Limb (tissue), 2 donors: ENCODE measurements at regions not wholly inside any gene's neighbourhood (a gene's known extent, or its start where the extent isn't known, plus 50 kb on each side); places are given as distances from the start of the nearest gene placed in this dataset.
A peak's percentile ranks its signal among the peaks of the same experiment; 100 is the strongest.

Experiments used
- DNase-seq, 2 donors: peaks; one replicate each; pipeline ENCODE4 v3.0.0-alpha.2; 2016; ENCODE audit errors: extremely low spot score in 2 of 2

- no peak for DNase-seq
These were observed 261.3 kb downstream of the SOX11 start for GRCh38 chr2:5953525-5953924.

GRCh38 chr2:5954509-5954908 is 262.3 kb downstream of the SOX11 start:
- no peak for DNase-seq

GRCh38 chr2:5955921-5956320 is 263.7 kb downstream of the SOX11 start:
- no peak for DNase-seq

DNA sequence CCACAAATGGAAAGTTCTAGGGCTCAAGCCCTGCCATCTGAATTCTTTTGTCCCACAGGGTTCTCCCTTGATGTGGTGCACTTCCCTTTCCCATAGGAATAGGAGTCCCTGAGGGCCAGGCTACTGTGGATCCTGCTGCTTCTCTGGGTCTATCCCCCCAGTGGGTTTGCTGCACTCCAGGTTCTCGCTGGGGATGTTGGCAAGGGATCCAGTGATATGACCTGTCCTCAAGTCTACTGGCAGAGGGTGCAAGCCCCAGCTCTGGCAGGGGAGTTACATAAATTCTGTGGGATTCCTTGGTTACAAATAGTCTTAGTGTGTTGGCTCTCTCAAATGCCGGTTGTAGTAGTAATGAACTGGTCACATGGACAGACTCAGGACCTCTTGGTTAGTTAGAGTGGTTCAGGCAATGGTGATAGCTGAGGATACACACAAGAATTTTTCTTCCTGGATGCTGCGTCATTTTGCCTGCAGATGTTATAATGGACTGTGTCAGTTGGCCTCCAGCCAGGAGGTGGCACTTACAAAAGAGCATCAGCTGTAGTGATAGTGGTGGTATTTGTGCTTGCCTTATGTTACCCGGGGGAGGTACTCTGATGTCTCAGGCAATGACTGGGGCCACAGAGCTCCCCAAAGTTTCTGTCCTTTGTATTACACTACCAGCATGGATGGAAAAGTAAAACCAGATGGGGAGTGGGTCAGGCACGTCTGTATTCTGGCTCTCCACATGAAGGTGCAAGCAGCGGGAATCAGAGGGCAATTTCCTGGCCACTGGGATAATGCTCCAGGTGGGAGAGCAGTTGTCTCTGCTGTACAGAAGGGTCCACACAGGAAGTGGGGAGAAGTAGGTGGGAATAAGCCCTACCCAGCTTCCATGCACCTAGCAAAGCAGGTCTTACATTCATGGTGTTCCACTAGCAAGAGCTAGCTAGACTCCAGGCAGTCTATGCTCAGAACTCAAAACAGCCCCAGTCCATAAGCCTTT is 267.9 kb downstream of the SOX11 start:
- DNase-seq, result no peak

DNA sequence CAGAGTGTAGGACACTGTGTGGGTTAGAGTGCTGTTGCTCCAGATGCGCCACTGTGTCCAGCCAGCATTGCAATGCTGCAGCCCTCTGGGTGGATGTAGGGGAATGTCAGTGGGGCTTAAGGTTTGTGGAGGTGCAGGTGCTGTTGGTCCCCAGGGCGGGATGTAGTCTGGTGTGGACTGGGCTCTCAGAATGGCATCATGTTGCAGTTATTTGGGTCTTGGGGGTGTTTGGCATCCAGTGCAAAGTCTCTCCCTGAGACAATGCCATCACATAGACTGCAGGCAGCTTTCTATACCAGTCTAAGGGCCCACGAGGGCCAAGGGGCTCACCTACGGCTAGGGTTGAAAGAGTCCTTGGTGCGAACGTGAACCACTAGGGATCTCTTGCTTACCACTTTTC is 275.3 kb downstream of the SOX11 start:
- DNase-seq, result no peak

DNA sequence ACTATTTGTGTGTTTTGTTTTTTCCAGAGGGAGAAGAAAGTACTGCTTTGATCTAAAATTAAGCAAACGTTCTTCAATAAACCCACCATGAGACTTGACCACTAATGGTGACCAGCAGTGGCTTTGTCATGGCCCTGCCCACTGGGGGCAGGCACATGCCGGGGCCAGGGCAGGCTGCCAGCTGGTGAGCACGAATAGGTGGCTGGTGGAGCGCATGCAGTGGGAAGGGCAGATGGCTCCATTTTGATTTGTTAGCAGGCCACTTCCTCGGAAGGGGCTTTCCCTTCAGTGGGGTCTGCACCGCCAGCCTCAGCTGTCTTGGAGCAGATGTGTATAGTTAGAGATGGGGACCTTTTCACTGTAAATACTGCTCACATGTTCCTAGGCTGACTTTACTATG is 277.1 kb downstream of the SOX11 start:
- DNase-seq, result peak; percentile 45 to 51

- DNase-seq, result no peak
These were observed 278.2 kb downstream of the SOX11 start for GRCh38 chr2:5970347-5970746.

- no peak for DNase-seq
These were observed 282.3 kb downstream of the SOX11 start for GRCh38 chr2:5974477-5974876.

DNA sequence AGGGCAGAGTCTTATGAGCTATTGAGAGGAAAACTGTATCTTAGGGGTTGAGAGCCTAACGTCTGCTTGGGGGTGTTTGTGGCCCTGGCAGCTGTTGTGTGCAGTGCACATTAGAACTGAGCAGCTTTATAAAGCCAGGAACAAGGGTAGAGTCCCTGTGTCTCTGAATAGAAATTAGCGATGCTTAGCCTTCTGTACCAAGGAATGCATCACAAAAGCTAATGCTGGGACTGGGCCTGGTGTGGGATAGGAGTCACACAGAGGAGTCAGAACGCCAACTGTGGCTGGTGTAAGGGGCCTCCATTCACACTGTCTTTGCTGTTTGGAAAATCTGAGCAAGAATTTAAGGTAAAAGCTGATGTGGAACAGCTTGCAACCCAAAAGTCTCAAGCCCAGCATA is 283.2 kb downstream of the SOX11 start:
- no peak for DNase-seq

DNA sequence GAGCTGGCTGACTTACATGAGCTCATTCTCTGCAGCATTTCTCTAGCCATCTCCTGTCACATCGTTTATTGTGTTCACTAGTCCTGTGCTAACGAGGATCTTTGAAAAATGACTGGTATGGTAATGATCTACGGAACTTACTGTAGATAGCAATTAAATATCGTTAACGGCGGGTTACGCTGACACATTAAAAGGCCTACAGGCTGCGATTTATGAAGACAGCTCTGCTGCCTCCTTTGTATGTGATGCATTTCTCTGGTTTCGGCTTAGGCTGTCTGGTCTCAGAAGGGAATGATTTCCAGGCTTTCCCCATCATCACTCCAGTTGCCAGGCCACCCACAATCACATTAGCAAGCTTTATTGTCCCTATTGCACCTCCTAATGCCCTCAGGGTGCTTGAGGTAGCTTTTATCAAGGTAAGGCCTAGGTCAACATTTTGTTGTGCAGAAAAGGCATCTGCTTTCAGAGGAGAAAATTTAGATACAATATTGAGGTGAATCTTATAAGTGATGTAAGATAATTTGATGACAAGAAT is 284.4 kb downstream of the SOX11 start:
- no peak for DNase-seq

DNA sequence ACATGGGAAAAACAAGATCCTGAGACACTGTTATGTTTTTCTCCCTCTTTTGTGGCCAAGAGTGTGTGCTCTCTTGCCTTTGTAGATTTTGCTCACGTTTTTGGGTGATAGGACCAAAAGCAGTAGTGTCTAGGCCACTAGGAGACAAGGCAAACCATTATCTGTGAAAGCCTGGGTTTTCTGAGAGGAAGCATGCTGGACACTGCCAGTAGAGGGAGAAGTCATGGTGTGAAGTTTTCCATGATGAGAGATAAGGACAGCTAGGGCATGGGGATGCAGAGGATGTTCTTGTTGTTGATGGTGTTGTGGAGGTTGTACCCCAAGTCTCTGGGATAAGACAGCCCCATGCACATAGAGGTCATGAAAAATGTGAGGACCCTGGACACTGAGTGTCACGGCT is 285.3 kb downstream of the SOX11 start:
- DNase-seq, result no peak

DNA sequence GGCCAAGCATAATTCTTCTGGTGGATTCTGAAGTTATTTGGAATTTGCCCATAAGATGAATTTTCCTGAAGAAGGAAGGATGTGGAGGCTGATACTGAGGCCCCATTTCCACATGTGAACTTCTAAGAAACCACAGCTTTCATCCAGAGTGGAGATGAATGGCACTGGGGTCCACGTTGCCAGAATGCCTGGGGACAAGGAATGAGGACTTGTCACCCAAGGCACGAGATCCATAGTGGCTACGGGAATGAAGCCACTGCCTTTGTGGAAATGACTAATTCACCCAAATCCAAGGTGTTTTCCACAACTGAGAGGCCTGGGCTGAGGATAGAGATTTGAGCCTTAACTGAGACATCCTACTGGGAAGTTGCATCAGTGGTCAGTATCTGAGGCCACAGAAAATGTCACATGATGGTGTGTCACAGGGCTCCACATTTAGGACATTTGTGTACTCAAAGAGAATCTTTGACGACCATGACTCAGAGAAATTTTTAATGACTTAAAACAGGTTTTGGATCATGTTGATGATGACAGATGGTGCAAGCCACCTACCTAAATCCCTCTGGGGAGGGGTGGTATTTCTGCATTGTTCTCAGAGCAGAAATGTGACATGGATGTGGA is 286.1 kb downstream of the SOX11 start:
- no peak for DNase-seq

GRCh38 chr2:5980450-5981190 is 288.4 kb downstream of the SOX11 start:
- peak in 1 of 2 donors; percentile 52 for DNase-seq

DNA sequence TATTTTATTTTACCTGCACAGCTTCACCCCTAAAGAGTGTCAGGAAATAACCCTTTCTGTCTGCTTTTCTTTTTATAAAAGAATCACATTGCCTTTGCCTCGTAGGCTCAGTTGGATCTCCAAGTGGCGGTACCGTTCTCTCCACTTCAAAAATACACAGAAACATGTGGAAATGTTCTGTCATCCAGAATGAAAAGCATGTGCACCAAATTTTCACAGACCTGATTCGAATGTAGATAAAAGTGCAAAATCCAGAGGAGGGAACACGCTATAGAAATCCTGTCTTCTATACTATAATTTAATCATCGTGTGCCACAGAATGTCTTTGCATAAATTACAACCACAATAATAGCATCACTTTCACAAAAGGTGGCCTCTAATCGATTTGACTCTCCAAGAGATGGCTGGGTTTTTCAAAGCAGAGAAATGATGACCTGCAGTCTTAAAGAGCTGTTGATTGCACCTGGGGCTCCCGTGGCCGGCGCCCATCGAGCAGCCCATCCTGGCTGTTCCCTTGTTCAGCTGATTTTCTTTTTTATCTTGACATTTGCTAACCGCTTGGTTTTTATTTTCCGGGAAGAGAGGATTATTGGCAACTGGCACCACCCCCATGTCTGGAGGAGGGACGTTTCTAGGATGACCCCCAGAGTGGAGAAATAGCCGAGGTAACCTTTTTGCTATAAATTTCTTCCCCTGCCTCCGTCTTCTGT is 290.2 kb downstream of the SOX11 start:
- DNase-seq, result no peak

DNA sequence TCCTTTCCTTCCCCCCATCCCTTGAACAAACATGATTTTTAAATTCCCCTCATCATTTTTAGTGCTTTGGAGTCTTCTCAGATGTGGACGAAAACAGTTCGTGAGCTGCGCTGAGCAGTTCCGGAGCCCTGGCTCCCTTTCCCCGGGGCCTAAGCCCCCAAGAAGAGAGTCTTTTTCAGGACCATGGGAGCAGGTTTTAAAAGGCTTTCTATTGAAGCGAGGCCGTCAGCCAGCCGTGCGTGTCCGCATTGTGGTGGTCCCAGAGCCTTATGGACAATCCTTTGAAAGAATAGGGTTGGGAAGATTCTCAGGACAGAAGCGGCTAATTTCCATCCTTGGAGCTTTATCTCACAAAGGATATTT is 290.7 kb downstream of the SOX11 start:
- DNase-seq, result peak in 1 of 2 donors; percentile 49

DNA sequence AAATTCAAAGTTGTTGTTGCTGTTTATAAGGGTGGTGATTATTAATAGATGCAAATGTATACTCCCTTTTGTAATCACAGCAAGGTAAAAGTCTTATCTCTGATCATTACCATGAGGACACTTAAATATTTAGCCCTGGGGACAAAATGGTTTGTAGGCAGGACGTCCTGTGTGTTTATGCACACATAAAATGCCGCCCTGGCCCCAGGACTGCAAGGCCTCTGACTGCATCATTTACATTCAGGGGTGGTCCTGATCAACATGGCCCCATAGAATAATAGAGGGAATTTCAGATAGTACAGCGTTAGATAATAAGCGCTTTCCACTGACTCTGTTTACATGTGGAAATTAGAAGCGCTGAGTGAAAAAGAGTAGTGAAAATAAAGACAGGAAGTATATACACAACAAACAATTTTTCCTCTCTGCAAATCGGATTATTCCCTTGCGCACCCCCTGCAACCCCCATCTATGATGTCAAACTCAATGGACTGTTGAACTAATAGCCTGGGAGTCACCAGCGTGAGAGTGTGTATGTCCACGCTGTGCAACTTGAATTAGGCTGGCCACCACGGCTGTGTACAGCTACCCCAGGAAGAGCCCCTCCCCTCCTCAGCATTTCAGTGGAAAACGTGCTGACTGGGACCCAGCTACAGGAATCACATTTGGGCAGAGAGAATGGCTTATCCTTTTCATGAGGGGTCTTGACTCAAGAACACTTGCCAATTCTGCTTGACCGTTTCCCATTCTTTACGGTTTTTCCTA is 291.5 kb downstream of the SOX11 start:
- no peak for DNase-seq

DNA sequence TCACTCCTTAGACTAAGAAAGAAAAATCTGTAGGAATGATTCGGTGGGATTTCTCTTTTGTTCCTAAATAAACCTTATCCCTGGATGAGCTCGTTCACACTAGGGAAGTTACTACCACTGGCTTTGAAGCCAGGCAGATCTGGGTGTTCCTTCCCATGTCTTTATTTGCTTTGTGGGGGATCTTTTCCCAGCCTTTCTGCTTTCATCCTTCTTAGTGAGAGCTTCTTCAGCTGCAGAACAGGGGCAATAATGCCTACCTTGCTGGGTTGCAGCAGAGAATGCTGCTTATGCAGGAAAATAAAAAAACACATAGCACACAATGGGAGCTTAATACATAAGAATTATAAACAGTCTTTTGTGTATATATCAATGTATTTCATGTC is 292.1 kb downstream of the SOX11 start:
- no peak for DNase-seq

- no peak for DNase-seq
These were observed 292.8 kb downstream of the SOX11 start for GRCh38 chr2:5984946-5985345.

GRCh38 chr2:5985536-5986385 is 293.6 kb downstream of the SOX11 start:
- peak in 1 of 2 donors; percentile 47 for DNase-seq
